Esophagus (tissue), 2 donors: ENCODE measurements at regions not wholly inside any gene's neighbourhood (a gene's known extent, or its start where the extent isn't known, plus 50 kb on each side); places are given as distances from the start of the nearest gene placed in this dataset.

Experiments
- H3K27ac ChIP-seq, 2 donors: one replicate each; pipeline ENCODE4 v1.5.1; 2013; ENCODE audit warnings: low read depth in 2 of 2, mild to moderate bottlenecking in 2 of 2, inconsistent platforms in 1 of 2, low read length in 1 of 2, moderate library complexity in 1 of 2
- H3K27me3 ChIP-seq, 2 donors: one replicate each; pipeline ENCODE4 v1.6.1; 2013; ENCODE audit warnings: low read length in 2 of 2, control low read depth in 1 of 2, mild to moderate bottlenecking in 1 of 2; ENCODE audit not compliant: insufficient read depth in 2 of 2, control insufficient read depth in 1 of 2
- H3K36me3 ChIP-seq, 2 donors: one replicate each; pipeline ENCODE4 v1.6.1; 2013; ENCODE audit warnings: low read length in 1 of 2; ENCODE audit not compliant: control insufficient read depth in 2 of 2, insufficient read depth in 2 of 2
- H3K4me1 ChIP-seq, 2 donors: one replicate each; pipeline ENCODE4 v1.6.1; 2013; ENCODE audit warnings: low read length in 1 of 2; ENCODE audit not compliant: control insufficient read depth in 2 of 2, insufficient read depth in 2 of 2
- H3K4me3 ChIP-seq, 2 donors: one replicate each; pipeline ENCODE4 v1.5.1; 2013; ENCODE audit warnings: low read length in 2 of 2, mild to moderate bottlenecking in 2 of 2, low read depth in 1 of 2, moderate library complexity in 1 of 2
- H3K9me3 ChIP-seq, 2 donors: one replicate each; pipeline ENCODE4 v1.6.1; 2013; ENCODE audit warnings: mild to moderate bottlenecking in 2 of 2, low read depth in 1 of 2, low read length in 1 of 2, moderate library complexity in 1 of 2; ENCODE audit not compliant: control insufficient read depth in 2 of 2, insufficient read depth in 1 of 2
- WGBS, 2 donors: extraction: QIAGEN DNeasy Blood & Tissue Kit; methylation state at CpG; one replicate each; pipeline ENCODE4 v1.1.7; 2013; 5-methylcytosine and 5-hydroxymethylcytosine counted together
- donor health status: healthy with polysubstance abuse.
- donor health status: Bipolar disorder and iron deficiency.

GRCh38 chr4:130359542-130359941 is 1263.6 kb downstream of the C4orf33 start:
- Histone ChIP-seq H3K27ac (no peak overlapping the region), H3K4me3 (no peak overlapping the region), H3K4me1 (no peaks in the 10 kb centered on the region), H3K27me3 (no peaks in the 10 kb centered on the region), H3K9me3 (no peaks in the 10 kb centered on the region), H3K36me3 (no peaks in the 10 kb centered on the region)
- WGBS, 2 donors = 48 to 49% methylated on average over 2 of the region's 2 CpGs

DNA sequence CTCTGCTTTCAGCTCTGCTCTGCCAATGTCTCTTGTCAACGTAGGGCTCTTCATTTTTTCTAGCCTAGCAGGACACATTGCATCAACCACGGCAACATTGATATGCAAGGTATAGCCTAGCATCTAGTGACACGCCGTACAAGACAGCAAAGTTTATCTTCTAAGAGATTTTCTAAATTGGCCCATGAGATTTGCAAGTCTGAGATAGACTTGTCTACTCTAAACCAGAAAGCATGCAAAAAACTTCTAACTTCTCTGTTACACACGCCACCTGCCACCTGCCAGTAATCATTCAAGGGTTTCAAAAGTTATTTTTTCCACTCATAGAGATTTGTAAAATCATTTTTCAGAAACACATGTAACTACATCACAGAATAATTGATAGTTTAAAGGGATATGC is 1265.7 kb downstream of the C4orf33 start:
- Histone ChIP-seq H3K4me1 (no peaks in the 10 kb centered on the region), H3K9me3 (no peaks in the 10 kb centered on the region), H3K27ac (no peak overlapping the region), H3K4me3 (no peak overlapping the region), H3K27me3 (no peaks in the 10 kb centered on the region), H3K36me3 (no peaks in the 10 kb centered on the region)
- 79 to 87% methylated on average over 5 of the region's 5 CpGs for WGBS, 2 donors

DNA sequence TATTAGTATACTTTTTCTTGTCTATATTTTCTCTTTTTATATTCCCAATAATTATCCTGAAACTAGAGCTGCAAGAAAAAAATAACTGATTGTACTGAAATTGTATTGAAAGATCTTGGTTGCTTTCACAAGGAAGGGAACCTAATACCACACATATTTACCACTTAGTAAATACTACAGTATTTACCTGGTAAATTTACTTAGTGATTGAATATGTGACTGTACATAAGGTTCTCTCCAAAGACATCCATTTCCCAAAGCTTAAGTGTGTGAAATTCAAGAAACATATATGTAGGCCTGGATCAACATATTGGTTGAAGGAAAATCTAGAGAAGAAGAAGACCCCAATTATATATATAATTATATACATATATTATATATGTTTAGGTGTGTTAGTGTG is 1272.7 kb downstream of the C4orf33 start:
- Histone ChIP-seq H3K9me3 (no peaks in the 10 kb centered on the region), H3K36me3 (no peaks in the 10 kb centered on the region), H3K4me1 (no peaks in the 10 kb centered on the region), H3K27me3 (no peaks in the 10 kb centered on the region), H3K27ac (no peak overlapping the region), H3K4me3 (no peak overlapping the region)

DNA sequence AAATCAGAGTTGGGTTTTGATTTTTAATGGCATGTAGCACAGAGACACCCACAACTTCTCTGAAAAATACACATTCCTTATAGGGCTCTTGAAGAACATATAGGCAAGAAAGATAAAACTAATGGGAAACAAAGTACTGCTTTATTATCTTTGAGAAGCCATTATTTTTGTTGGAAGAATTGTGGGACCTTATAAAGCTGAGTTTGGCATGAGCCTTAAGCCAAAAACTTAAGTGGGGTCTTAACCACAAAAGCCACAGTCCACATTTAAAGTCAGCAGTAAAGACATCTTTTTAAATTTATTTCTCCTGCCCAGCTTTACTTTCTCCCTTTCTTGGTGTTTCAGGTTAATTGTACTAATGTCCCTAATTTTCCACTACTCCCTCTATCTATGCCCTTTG is 1297.3 kb downstream of the C4orf33 start:
- H3K27me3 ChIP-seq = no peaks in the 10 kb centered on the region
- no peaks in the 10 kb centered on the region for H3K4me1 ChIP-seq
- H3K4me3 ChIP-seq = no peak overlapping the region
- H3K9me3 ChIP-seq = no peaks in the 10 kb centered on the region
- no peaks in the 10 kb centered on the region for H3K36me3 ChIP-seq
- no peak overlapping the region for H3K27ac ChIP-seq

GRCh38 chr4:130393642-130394041 is 1297.7 kb downstream of the C4orf33 start:
- H3K4me3 ChIP-seq = no peak overlapping the region
- H3K9me3 ChIP-seq = no peaks in the 10 kb centered on the region
- no peaks in the 10 kb centered on the region for H3K4me1 ChIP-seq
- H3K27ac ChIP-seq = no peak overlapping the region
- no peaks in the 10 kb centered on the region for H3K27me3 ChIP-seq
- 69 to 86% methylated on average over 3 of the region's 3 CpGs for whole genome bisulfite sequencing, 2 donors
- no peaks in the 10 kb centered on the region for H3K36me3 ChIP-seq

DNA sequence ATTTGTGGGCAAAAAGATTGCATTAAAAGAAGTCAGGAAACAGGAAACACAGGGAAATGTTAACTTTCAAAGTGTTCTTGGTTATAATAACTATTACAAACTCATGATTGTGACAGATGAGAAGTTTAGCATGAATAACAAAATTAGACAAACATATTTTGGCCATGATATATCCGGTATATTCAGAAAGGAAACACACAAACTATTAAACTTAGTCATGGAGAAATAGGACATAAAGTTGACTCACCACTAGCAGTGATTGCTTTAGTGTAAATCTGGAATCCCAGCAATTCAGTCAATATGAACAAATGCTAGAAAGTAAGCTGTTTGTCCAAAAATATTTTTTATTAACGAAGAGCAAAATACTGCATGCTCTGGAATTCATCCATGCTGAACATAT is 1299.9 kb downstream of the C4orf33 start:
- Histone ChIP-seq H3K27ac (no peak overlapping the region), H3K4me1 (no peaks in the 10 kb centered on the region), H3K27me3 (no peaks in the 10 kb centered on the region), H3K4me3 (no peak overlapping the region), H3K9me3 (no peaks in the 10 kb centered on the region), H3K36me3 (no peaks in the 10 kb centered on the region)
- WGBS, 2 donors = 48 to 58% methylated on average over 2 of the region's 2 CpGs

- Histone ChIP-seq H3K27me3 (no peaks in the 10 kb centered on the region), H3K4me1 (no peaks in the 10 kb centered on the region), H3K9me3 (no peaks in the 10 kb centered on the region), H3K27ac (no peak overlapping the region), H3K36me3 (no peaks in the 10 kb centered on the region), H3K4me3 (no peak overlapping the region)
- WGBS, 2 donors = 62 to 78% methylated on average over 3 of the region's 3 CpGs
These were observed 1307.3 kb downstream of the C4orf33 start for GRCh38 chr4:130403221-130403620.

DNA sequence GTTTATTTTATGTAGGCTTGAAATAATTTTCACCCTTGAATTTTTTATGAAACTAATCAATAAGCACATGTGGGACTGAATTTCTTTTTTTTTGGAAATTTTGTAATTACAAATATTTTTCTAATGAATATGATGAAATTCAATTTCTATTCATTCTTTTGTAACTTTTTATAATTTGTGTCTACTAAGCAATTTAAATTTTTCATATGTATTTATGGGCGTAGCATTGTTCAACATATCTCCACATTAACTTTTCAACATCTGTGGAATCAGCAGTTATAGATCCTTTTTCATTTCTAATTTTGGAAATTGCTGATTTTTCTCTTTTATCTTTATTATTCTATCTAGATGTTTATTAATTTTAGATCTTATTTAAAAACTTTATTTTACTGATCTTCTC is 1320.3 kb downstream of the C4orf33 start:
- Histone ChIP-seq H3K27ac (no peak overlapping the region), H3K4me1 (no peaks in the 10 kb centered on the region), H3K9me3 (no peaks in the 10 kb centered on the region), H3K4me3 (no peak overlapping the region), H3K27me3 (no peaks in the 10 kb centered on the region), H3K36me3 (no peaks in the 10 kb centered on the region)
- 90 to 92% methylated on average over 1 of the region's 1 CpG for WGBS, 2 donors

DNA sequence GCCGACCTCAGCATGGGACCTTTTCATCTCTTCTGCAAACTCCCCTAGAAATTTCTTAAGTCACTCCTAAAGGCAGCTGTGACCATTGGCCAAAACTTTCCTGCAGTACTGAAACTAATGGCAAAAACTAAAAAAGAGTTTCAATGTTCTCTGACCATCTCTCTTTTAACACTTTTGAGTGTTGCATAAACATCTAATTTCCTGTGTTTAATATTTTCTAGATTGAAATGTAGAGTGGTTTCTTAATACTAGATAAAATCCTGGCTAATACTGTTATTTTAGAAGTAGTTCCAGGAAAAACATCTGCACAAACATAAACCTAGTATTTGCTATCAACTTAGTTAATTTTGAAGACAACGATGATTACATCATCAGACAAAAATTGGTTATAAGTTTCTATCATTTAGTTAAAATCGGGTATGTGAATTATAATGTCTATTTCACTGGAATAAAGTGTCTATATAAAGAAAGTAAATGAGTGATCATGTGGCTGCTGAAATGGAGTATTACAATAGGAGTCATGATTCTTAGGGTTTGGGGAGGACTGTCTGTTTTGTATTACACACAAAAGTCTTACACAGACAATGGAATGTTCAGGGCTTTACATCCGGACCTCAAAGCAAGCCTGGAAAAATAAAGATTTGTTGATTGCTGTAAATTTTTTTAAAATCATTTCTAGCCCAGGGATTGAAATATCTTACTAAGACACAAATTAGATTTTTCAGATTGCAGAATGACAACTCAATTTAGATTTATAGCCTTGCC is 1323.4 kb downstream of the C4orf33 start:
- H3K4me3 ChIP-seq = no peak overlapping the region
- no peaks in the 10 kb centered on the region for H3K9me3 ChIP-seq
- H3K27ac ChIP-seq = no peak overlapping the region
- no peaks in the 10 kb centered on the region for H3K27me3 ChIP-seq
- H3K4me1 ChIP-seq = no peaks in the 10 kb centered on the region
- WGBS, 2 donors = 53 to 62% methylated on average over 4 of the region's 4 CpGs
- H3K36me3 ChIP-seq = no peaks in the 10 kb centered on the region

GRCh38 chr4:130422261-130422660 is 1326.3 kb downstream of the C4orf33 start:
- Histone ChIP-seq H3K4me1 (no peaks in the 10 kb centered on the region), H3K27me3 (no peaks in the 10 kb centered on the region), H3K9me3 (no peaks in the 10 kb centered on the region), H3K27ac (no peak overlapping the region), H3K4me3 (no peak overlapping the region), H3K36me3 (no peaks in the 10 kb centered on the region)
